Trophoblast cell (in vitro differentiated cells and primary cell): ENCODE measurements at regions not wholly inside any gene's neighbourhood (a gene's known extent, or its start where the extent isn't known, plus 50 kb on each side); places are given as distances from the start of the nearest gene placed in this dataset.

ENCODE experiments used
- DNase-seq, 2 donors: peaks; one replicate each; pipeline ENCODE4 v3.0.0-alpha.2; 2016
- H2AFZ ChIP-seq: 2 replicates; pipeline ENCODE4 v1.6.1; 2013; ENCODE audit warnings: low read length, moderate library complexity, mild to moderate bottlenecking; ENCODE audit not compliant: insufficient read depth, poor library complexity
- H2AK5ac ChIP-seq: 2 replicates; pipeline ENCODE4 v1.6.1; 2013; ENCODE audit warnings: mild to moderate bottlenecking, low read length
- H2BK120ac ChIP-seq: 2 replicates; pipeline ENCODE4 v1.6.1; 2013; ENCODE audit warnings: low read length, mild to moderate bottlenecking, moderate library complexity; ENCODE audit not compliant: insufficient read depth, poor library complexity
- H2BK12ac ChIP-seq: 2 replicates; pipeline ENCODE4 v1.6.1; 2013; ENCODE audit warnings: mild to moderate bottlenecking, low read length, moderate library complexity
- H2BK5ac ChIP-seq: 2 replicates; pipeline ENCODE4 v1.6.1; 2013; ENCODE audit warnings: low read length, low read depth, moderate library complexity, mild to moderate bottlenecking; ENCODE audit not compliant: poor library complexity
- H3K14ac ChIP-seq: 2 replicates; pipeline ENCODE4 v1.6.1; 2013; ENCODE audit warnings: mild to moderate bottlenecking, low read length
- H3K18ac ChIP-seq: 2 replicates; pipeline ENCODE4 v1.6.1; 2013; ENCODE audit warnings: mild to moderate bottlenecking, low read length
- H3K23ac ChIP-seq: 2 replicates; pipeline ENCODE4 v1.6.1; 2013; ENCODE audit warnings: low read length
- H3K27ac ChIP-seq: 2 replicates; pipeline ENCODE4 v1.5.1; 2013; ENCODE audit warnings: low read depth, mild to moderate bottlenecking, inconsistent platforms, low read length, moderate library complexity
- H3K27me3 ChIP-seq: 2 replicates; pipeline ENCODE4 v1.6.1; 2013; ENCODE audit warnings: inconsistent platforms, mild to moderate bottlenecking, low read length, moderate library complexity; ENCODE audit not compliant: insufficient read depth
- H3K36me3 ChIP-seq, 2 experiments: 1 replicate in 1 of 2; 2 replicates in 1 of 2; pipeline ENCODE4 v1.6.1; 2013; ENCODE audit warnings: low read length in 2 of 2, mild to moderate bottlenecking in 2 of 2, moderate library complexity in 1 of 2; ENCODE audit not compliant: insufficient read depth in 2 of 2, control insufficient read depth in 1 of 2
- H3K4ac ChIP-seq: 2 replicates; pipeline ENCODE4 v1.6.1; 2013; ENCODE audit warnings: low read depth, mild to moderate bottlenecking, low read length, moderate library complexity
- H3K4me1 ChIP-seq, 2 experiments: 1 replicate in 1 of 2; 2 replicates in 1 of 2; pipeline ENCODE4 v1.6.1; 2013; ENCODE audit warnings: low read length in 2 of 2, mild to moderate bottlenecking in 2 of 2, moderate library complexity in 1 of 2; ENCODE audit not compliant: insufficient read depth in 2 of 2, control insufficient read depth in 1 of 2
- H3K4me2 ChIP-seq: 2 replicates; pipeline ENCODE4 v1.6.1; 2013; ENCODE audit warnings: inconsistent platforms, mild to moderate bottlenecking, low read length, moderate library complexity
- H3K4me3 ChIP-seq: 2 replicates; pipeline ENCODE4 v1.5.1; 2013; ENCODE audit warnings: mild to moderate bottlenecking, low read depth, low read length, inconsistent platforms
- H3K79me1 ChIP-seq: one replicate; pipeline ENCODE4 v1.6.1; 2013; ENCODE audit warnings: low read length
- H3K79me2 ChIP-seq: 2 replicates; pipeline ENCODE4 v1.6.1; 2013; ENCODE audit warnings: low read length, mild to moderate bottlenecking; ENCODE audit not compliant: control insufficient read depth, insufficient read depth, poor library complexity
- H3K9ac ChIP-seq: 2 replicates; pipeline ENCODE4 v1.6.1; 2013; ENCODE audit warnings: mild to moderate bottlenecking, low read length
- H3K9me3 ChIP-seq: 2 replicates; pipeline ENCODE4 v1.6.1; 2013; ENCODE audit warnings: low read depth, mild to moderate bottlenecking, control low read depth, inconsistent platforms, low read length; ENCODE audit not compliant: insufficient read depth
- H4K12ac ChIP-seq: 2 replicates; pipeline ENCODE4 v1.6.1; 2013; ENCODE audit warnings: low read depth, mild to moderate bottlenecking, low read length, moderate library complexity
- H4K8ac ChIP-seq: 2 replicates; pipeline ENCODE4 v1.6.1; 2013; ENCODE audit warnings: low read depth, mild to moderate bottlenecking, low read length, moderate library complexity
- H4K91ac ChIP-seq: one replicate; pipeline ENCODE4 v1.6.1; 2013; ENCODE audit warnings: low read depth, mild to moderate bottlenecking, low read length, moderate library complexity
- WGBS: extraction: QIAGEN DNeasy Blood & Tissue Kit; methylation state at CpG from one replicate; pipeline ENCODE4 v1.1.7; 2013; ENCODE audit warnings: missing lambda C conversion rate; ENCODE audit not compliant: insufficient read length, insufficient coverage; ENCODE audit errors: extremely low coverage; 5-methylcytosine and 5-hydroxymethylcytosine counted together

GRCh38 chr13:44750630-44751029 is 174.5 kb upstream of the TSC22D1 start:
- H3K36me3 ChIP-seq = no peaks in the 10 kb centered on the region
- no peak overlapping the region for H2BK5ac ChIP-seq
- H3K4me2 ChIP-seq = no peak overlapping the region
- H2BK120ac ChIP-seq = no peak overlapping the region
- no peak for DNase-seq
- no peak overlapping the region for H2AFZ ChIP-seq
- H3K9ac ChIP-seq = no peak overlapping the region
- H3K9me3 ChIP-seq = no peaks in the 10 kb centered on the region
- H3K23ac ChIP-seq = no peak overlapping the region
- no peaks in the 10 kb centered on the region for H3K27me3 ChIP-seq
- WGBS = no CpG with 5 or more reads among the region's 1 CpG
- H3K4me3 ChIP-seq = no peak overlapping the region
- H3K79me2 ChIP-seq = no peaks in the 10 kb centered on the region
- H3K79me1 ChIP-seq = no peaks in the 10 kb centered on the region
- no peak overlapping the region for H4K91ac ChIP-seq
- H3K18ac ChIP-seq = no peak overlapping the region
- no peak overlapping the region for H4K12ac ChIP-seq
- H3K27ac ChIP-seq = no peak overlapping the region
- H3K4me1 ChIP-seq = no peaks in the 10 kb centered on the region
- no peak overlapping the region for H2BK12ac ChIP-seq
- H3K4ac ChIP-seq = no peak overlapping the region
- no peak overlapping the region for H2AK5ac ChIP-seq
- H4K8ac ChIP-seq = no peak overlapping the region
- H3K14ac ChIP-seq = no peak overlapping the region

GRCh38 chr13:44749906-44750305 is 173.8 kb upstream of the TSC22D1 start:
- no peak overlapping the region for H3K23ac ChIP-seq
- H4K91ac ChIP-seq = no peak overlapping the region
- no peak overlapping the region for H3K4me2 ChIP-seq
- no peak for DNase-seq
- H2BK5ac ChIP-seq = no peak overlapping the region
- H3K27me3 ChIP-seq = no peaks in the 10 kb centered on the region
- no peak overlapping the region for H2BK120ac ChIP-seq
- no peak overlapping the region for H4K12ac ChIP-seq
- H3K4me1 ChIP-seq = no peaks in the 10 kb centered on the region
- H3K27ac ChIP-seq = no peak overlapping the region
- no peak overlapping the region for H2BK12ac ChIP-seq
- H2AFZ ChIP-seq = no peak overlapping the region
- no peak overlapping the region for H4K8ac ChIP-seq
- no peak overlapping the region for H3K14ac ChIP-seq
- no peaks in the 10 kb centered on the region for H3K79me2 ChIP-seq
- H3K9me3 ChIP-seq = no peaks in the 10 kb centered on the region
- H3K36me3 ChIP-seq = no peaks in the 10 kb centered on the region
- no peak overlapping the region for H3K4ac ChIP-seq
- no peak overlapping the region for H3K4me3 ChIP-seq
- no peak overlapping the region for H3K18ac ChIP-seq
- H2AK5ac ChIP-seq = no peak overlapping the region
- no CpG with 5 or more reads among the region's 2 CpGs for WGBS
- no peak overlapping the region for H3K9ac ChIP-seq
- H3K79me1 ChIP-seq = no peaks in the 10 kb centered on the region

GRCh38 chr13:44748439-44748838 is 172.3 kb upstream of the TSC22D1 start:
- no peak overlapping the region for H3K27ac ChIP-seq
- H3K9me3 ChIP-seq = no peaks in the 10 kb centered on the region
- H2BK120ac ChIP-seq = no peak overlapping the region
- no peaks in the 10 kb centered on the region for H3K79me1 ChIP-seq
- H3K27me3 ChIP-seq = no peaks in the 10 kb centered on the region
- no peaks in the 10 kb centered on the region for H3K79me2 ChIP-seq
- DNase-seq = no peak
- no peak overlapping the region for H3K9ac ChIP-seq
- H2AFZ ChIP-seq = no peak overlapping the region
- no peaks in the 10 kb centered on the region for H3K4me1 ChIP-seq
- no peak overlapping the region for H3K4me3 ChIP-seq
- no peak overlapping the region for H3K14ac ChIP-seq
- no peak overlapping the region for H3K23ac ChIP-seq
- H4K8ac ChIP-seq = no peak overlapping the region
- no peak overlapping the region for H3K4me2 ChIP-seq
- H3K18ac ChIP-seq = no peak overlapping the region
- no peak overlapping the region for H2BK12ac ChIP-seq
- H4K12ac ChIP-seq = no peak overlapping the region
- no peak overlapping the region for H2BK5ac ChIP-seq
- no peak overlapping the region for H3K4ac ChIP-seq
- no peak overlapping the region for H2AK5ac ChIP-seq
- WGBS = no CpG with 5 or more reads among the region's 1 CpG
- no peak overlapping the region for H4K91ac ChIP-seq
- no peaks in the 10 kb centered on the region for H3K36me3 ChIP-seq

- Histone ChIP-seq H3K79me2 (no peaks in the 10 kb centered on the region), H2AFZ (no peak overlapping the region), H3K4me1 (no peaks in the 10 kb centered on the region), H3K4me2 (no peak overlapping the region), H2BK120ac (no peak overlapping the region), H2BK5ac (no peak overlapping the region), H3K27me3 (no peaks in the 10 kb centered on the region), H4K8ac (no peak overlapping the region), H3K79me1 (no peaks in the 10 kb centered on the region), H4K91ac (no peak overlapping the region), H3K27ac (no peak overlapping the region), H3K18ac (no peak overlapping the region), H3K23ac (no peak overlapping the region), H3K4me3 (no peak overlapping the region), H3K4ac (no peak overlapping the region), H2AK5ac (no peak overlapping the region), H3K14ac (no peak overlapping the region), H3K36me3 (no peaks in the 10 kb centered on the region), H3K9me3 (no peaks in the 10 kb centered on the region), H4K12ac (no peak overlapping the region), H2BK12ac (no peak overlapping the region), H3K9ac (no peak overlapping the region)
- WGBS = no CpG with 5 or more reads among the region's 4 CpGs
- DNase-seq = no peak
Observed at GRCh38 chr13:44747179-44747578, 171.0 kb upstream of the TSC22D1 start.
